T-helper 17 cell (primary cell): ENCODE measurements at regions not wholly inside any gene's neighbourhood (a gene's known extent, or its start where the extent isn't known, plus 50 kb on each side); places are given as distances from the start of the nearest gene placed in this dataset.

Experiments
- ATAC-seq: fragments of 150-1000 bp; cut with Tn5 transposase; 2 replicates; pipeline ENCODE4 v1.10.0; 2021; ENCODE audit warnings: mild to moderate bottlenecking, moderate library complexity
- DNase-seq, 3 donors: peaks; one replicate each; pipeline versions ENCODE4 v3.0.0 to v3.0.0-alpha.2; 2020 to 2021
- H3K9me3 ChIP-seq: one replicate; pipeline ENCODE4 v1.7.0; 2013; ENCODE audit warnings: low read length, mild to moderate bottlenecking; ENCODE audit not compliant: control insufficient read depth, poor library complexity, severe bottlenecking
- H3K27ac Mint-ChIP-seq: one replicate; pipeline ENCODE4 v1.8.0; 2022; ENCODE audit warnings: mild to moderate bottlenecking, moderate library complexity, mixed read lengths
- H3K27me3 Mint-ChIP-seq: one replicate; pipeline ENCODE4 v1.8.0; 2022; ENCODE audit warnings: mixed read lengths
- H3K36me3 Mint-ChIP-seq: one replicate; pipeline ENCODE4 v1.8.0; 2022; ENCODE audit warnings: low read depth, mixed read lengths
- H3K4me1 Mint-ChIP-seq: one replicate; pipeline ENCODE4 v1.8.0; 2022; ENCODE audit warnings: mild to moderate bottlenecking, mixed read lengths
- H3K4me3 Mint-ChIP-seq: one replicate; pipeline ENCODE4 v1.8.0; 2022; ENCODE audit warnings: mild to moderate bottlenecking, moderate library complexity, mixed read lengths

GRCh38 chr12:126869644-126870043 is 1397.3 kb upstream of the TMEM132C start:
- Mint-ChIP-seq H3K27me3 (no peaks in the 10 kb centered on the region), H3K36me3 (no peaks in the 10 kb centered on the region), H3K4me3 (no peak overlapping the region), H3K4me1 (peaks cover 4% of the 10 kb centered on the region), H3K27ac (no peak overlapping the region)
- DNase-seq (no peak), ATAC-seq (no peak)
- H3K9me3 ChIP-seq = no peaks in the 10 kb centered on the region

GRCh38 chr12:126873701-126874100 is 1393.3 kb upstream of the TMEM132C start:
- no peak for ATAC-seq
- no peaks in the 10 kb centered on the region for H3K9me3 ChIP-seq
- H3K4me1 Mint-ChIP-seq = peaks cover 4% of the 10 kb centered on the region
- no peak for DNase-seq
- H3K27me3 Mint-ChIP-seq = no peaks in the 10 kb centered on the region
- H3K36me3 Mint-ChIP-seq = no peaks in the 10 kb centered on the region
- peak overlapping the region; percentile 28 for H3K4me3 Mint-ChIP-seq
- peak overlapping the region; percentile 56 for H3K27ac Mint-ChIP-seq

DNA sequence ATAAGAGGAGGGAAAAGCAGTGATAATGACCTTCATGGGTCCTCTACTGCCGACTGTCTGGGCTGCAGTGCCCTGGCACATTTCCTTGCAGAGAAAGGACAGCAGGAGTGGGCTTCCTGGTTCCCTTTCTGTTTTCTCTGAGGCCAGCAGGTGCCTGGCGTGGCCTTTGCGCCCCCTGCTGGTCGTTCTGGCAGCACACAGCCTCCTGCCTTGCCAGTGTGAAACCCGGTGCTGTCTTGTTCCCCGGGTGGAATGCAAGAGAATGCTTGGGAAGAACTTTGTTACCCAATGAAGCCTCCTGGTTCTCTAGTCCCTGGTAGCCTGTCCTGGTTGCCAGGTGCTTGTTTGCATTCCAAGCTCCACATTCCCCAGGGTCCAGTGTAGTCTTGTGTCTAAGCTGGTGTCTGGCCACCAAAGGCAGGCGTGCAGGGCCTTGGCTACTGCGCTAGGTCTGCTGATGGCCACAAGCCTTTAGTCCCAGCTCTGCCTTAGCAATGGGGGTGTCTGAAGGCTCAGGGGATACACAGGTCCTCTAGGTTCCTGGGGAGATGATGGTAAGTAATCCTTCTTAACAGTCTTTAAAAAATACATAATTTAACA is 1392.4 kb upstream of the TMEM132C start:
- Mint-ChIP-seq H3K4me1 (peaks cover 4% of the 10 kb centered on the region), H3K36me3 (no peaks in the 10 kb centered on the region), H3K27ac (no peak overlapping the region), H3K4me3 (no peak overlapping the region), H3K27me3 (no peaks in the 10 kb centered on the region)
- DNase-seq (peak; percentile 44 to 62 (median 54)), ATAC-seq (peak; percentile 70)
- H3K9me3 ChIP-seq = no peaks in the 10 kb centered on the region

GRCh38 chr12:126879842-126880241 is 1387.1 kb upstream of the TMEM132C start:
- no peak overlapping the region for H3K27ac Mint-ChIP-seq
- peaks cover 8% of the 10 kb centered on the region for H3K27me3 Mint-ChIP-seq
- no peaks in the 10 kb centered on the region for H3K36me3 Mint-ChIP-seq
- H3K4me3 Mint-ChIP-seq = no peak overlapping the region
- H3K9me3 ChIP-seq = no peaks in the 10 kb centered on the region
- ATAC-seq = no peak
- no peaks in the 10 kb centered on the region for H3K4me1 Mint-ChIP-seq
- no peak for DNase-seq

DNA sequence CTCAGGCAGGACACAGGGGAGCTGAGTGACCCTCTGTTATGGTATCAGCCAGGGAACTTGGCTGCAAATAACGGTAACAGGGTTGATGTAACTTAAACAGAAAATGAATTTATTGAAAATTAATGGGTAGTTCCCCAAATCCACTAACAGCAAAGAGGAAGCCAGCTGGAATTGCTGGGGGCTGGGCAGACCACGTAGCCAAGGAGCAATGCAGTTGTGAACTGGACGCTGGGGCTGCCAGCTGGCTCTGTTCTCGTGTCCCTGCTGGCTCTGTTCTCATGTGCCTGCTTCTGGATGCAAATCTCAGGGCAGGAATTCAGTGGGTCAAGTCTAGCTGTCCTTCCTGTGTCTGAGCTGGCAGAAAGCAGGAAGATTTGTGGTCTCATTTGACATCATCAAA is 1383.3 kb upstream of the TMEM132C start:
- no peaks in the 10 kb centered on the region for H3K9me3 ChIP-seq
- DNase-seq (no peak), ATAC-seq (no peak)
- Mint-ChIP-seq H3K36me3 (no peaks in the 10 kb centered on the region), H3K27me3 (peaks cover 10% of the 10 kb centered on the region), H3K27ac (no peak overlapping the region), H3K4me3 (no peak overlapping the region), H3K4me1 (no peaks in the 10 kb centered on the region)

DNA sequence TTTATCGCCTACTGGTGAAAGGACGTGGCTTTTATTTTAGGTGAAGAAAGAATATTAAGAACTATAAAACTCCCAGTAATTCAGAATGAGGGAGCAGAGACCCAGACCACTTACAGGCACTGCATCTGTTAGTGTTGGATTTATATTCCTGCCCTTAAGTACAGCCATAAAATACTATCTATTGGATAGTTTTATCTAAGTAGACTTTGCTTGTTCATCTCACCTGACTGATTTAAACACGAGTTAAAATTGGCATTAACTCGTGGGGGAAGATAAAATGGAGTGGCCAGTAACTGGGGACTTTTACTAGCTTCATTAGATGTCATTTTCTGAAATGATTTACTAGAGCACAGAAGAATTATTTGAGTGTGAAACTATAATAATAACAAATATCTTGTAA is 1377.5 kb upstream of the TMEM132C start:
- no peak overlapping the region for H3K4me3 Mint-ChIP-seq
- DNase-seq (no peak), ATAC-seq (no peak)
- no peaks in the 10 kb centered on the region for H3K9me3 ChIP-seq
- H3K27me3 Mint-ChIP-seq = peaks cover 5% of the 10 kb centered on the region
- H3K27ac Mint-ChIP-seq = no peak overlapping the region
- no peaks in the 10 kb centered on the region for H3K4me1 Mint-ChIP-seq
- no peaks in the 10 kb centered on the region for H3K36me3 Mint-ChIP-seq

DNA sequence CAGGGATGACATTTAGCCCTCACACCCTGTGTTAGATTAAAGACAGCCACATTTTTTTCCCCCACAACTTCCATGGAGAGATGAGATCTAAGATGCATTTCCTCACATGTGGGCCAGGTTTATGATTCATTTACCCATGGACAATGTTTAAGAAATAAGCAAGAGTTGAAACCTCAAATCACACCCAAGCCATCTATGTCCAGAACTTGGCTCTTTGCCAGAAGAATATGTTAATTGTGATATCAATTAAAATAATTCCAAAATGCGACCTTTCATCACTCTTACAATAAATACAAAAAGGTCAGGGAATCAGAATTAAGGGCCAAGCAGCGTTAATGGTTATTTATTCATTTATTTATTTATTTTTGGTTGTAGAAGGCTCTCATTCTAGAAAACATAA is 1376.9 kb upstream of the TMEM132C start:
- Mint-ChIP-seq H3K4me1 (no peaks in the 10 kb centered on the region), H3K27me3 (no peaks in the 10 kb centered on the region), H3K36me3 (no peaks in the 10 kb centered on the region), H3K27ac (no peak overlapping the region), H3K4me3 (no peak overlapping the region)
- no peak for DNase-seq
- ATAC-seq = no peak
- no peaks in the 10 kb centered on the region for H3K9me3 ChIP-seq

DNA sequence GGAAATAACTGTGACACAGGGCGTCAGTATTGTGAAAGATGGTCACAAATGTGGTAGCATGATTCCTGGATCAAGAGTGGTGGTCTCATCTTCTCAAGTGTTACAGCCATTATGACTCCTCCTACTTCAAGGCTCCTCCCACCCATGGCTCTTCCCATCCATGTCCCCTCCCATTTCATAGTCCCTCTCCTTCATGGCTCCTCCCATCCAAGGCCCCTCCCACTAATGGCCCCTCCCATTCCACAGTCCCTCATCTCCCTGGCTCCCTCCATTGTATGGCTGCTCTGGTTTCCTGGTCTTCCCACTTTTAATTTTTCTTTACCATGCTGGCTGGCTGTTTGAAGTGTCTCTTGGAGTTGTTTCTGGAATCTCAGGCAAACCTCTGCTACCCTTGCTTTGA is 1375.2 kb upstream of the TMEM132C start:
- no peak for ATAC-seq
- no peak overlapping the region for H3K27ac Mint-ChIP-seq

GRCh38 chr12:126895951-126896913 is 1370.7 kb upstream of the TMEM132C start:
- H3K27me3 Mint-ChIP-seq = peaks cover 21% of the 10 kb centered on the region
- no peaks in the 10 kb centered on the region for H3K9me3 ChIP-seq
- no peak for ATAC-seq
- peaks cover 5% of the 10 kb centered on the region for H3K4me1 Mint-ChIP-seq
- no peaks in the 10 kb centered on the region for H3K36me3 Mint-ChIP-seq
- no peak overlapping the region for H3K4me3 Mint-ChIP-seq
- H3K27ac Mint-ChIP-seq = no peak overlapping the region
- no peak for DNase-seq

More for the DNA sequence above, 1375.2 kb upstream of the TMEM132C start:
- peaks cover 6% of the 10 kb centered on the region for H3K27me3 Mint-ChIP-seq
- no peaks in the 10 kb centered on the region for H3K36me3 Mint-ChIP-seq
- no peaks in the 10 kb centered on the region for H3K4me1 Mint-ChIP-seq
- no peak overlapping the region for H3K4me3 Mint-ChIP-seq
- H3K9me3 ChIP-seq = no peaks in the 10 kb centered on the region
- DNase-seq = no peak

DNA sequence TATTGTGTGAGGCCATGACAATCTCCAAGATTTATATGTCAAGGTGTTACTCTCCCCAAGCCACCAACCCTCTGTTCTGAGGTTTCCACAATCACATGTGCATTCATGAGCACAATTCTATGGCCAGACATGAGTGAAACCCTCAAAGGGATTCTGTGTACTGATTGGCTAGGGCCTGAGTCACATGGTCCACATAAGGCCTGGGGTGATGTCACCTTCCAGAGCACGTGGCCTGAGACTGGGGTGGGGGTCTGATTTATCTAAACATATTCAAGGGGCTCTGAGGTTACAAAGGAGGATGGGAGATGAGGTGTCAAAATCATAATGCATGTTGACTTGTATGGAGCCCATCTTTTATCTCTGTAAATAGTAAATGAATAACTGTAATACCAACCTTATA is 1369.9 kb upstream of the TMEM132C start:
- H3K27ac Mint-ChIP-seq = no peak overlapping the region
- H3K9me3 ChIP-seq = no peaks in the 10 kb centered on the region
- peaks cover 5% of the 10 kb centered on the region for H3K4me1 Mint-ChIP-seq
- DNase-seq = no peak
- no peak for ATAC-seq
- H3K27me3 Mint-ChIP-seq = peaks cover 21% of the 10 kb centered on the region
- H3K36me3 Mint-ChIP-seq = no peaks in the 10 kb centered on the region
- H3K4me3 Mint-ChIP-seq = no peak overlapping the region

GRCh38 chr12:126897778-126898177 is 1369.2 kb upstream of the TMEM132C start:
- H3K27me3 Mint-ChIP-seq = peaks cover 21% of the 10 kb centered on the region
- no peak overlapping the region for H3K27ac Mint-ChIP-seq
- no peaks in the 10 kb centered on the region for H3K36me3 Mint-ChIP-seq
- peaks cover 5% of the 10 kb centered on the region for H3K4me1 Mint-ChIP-seq
- ATAC-seq (no peak), DNase-seq (no peak)
- no peaks in the 10 kb centered on the region for H3K9me3 ChIP-seq
- no peak overlapping the region for H3K4me3 Mint-ChIP-seq

DNA sequence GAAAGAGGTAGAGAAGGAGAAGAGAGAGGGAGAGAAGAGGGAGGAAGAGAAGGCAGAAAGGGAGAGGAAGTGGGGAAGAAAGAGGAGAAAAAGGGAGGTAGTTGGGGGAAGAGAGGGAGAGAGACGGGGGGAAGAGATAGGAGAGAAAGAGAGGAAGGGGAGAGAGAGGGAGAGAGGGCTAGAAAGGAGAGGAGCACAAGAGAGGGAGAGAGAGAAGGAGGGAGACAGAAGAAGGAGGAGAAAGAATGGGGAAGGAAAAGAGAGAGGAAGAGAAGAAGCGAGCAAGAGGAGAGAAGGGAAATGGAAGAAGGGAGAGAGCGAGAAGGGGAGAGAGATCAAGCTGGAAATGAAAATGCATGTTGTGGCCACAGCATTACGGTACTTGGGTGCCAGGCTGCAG is 1368.4 kb upstream of the TMEM132C start:
- H3K9me3 ChIP-seq = no peaks in the 10 kb centered on the region
- no peaks in the 10 kb centered on the region for H3K36me3 Mint-ChIP-seq
- no peak overlapping the region for H3K4me3 Mint-ChIP-seq
- peaks cover 5% of the 10 kb centered on the region for H3K4me1 Mint-ChIP-seq
- no peak for DNase-seq
- no peak for ATAC-seq
- H3K27ac Mint-ChIP-seq = no peak overlapping the region
- peaks cover 21% of the 10 kb centered on the region for H3K27me3 Mint-ChIP-seq

DNA sequence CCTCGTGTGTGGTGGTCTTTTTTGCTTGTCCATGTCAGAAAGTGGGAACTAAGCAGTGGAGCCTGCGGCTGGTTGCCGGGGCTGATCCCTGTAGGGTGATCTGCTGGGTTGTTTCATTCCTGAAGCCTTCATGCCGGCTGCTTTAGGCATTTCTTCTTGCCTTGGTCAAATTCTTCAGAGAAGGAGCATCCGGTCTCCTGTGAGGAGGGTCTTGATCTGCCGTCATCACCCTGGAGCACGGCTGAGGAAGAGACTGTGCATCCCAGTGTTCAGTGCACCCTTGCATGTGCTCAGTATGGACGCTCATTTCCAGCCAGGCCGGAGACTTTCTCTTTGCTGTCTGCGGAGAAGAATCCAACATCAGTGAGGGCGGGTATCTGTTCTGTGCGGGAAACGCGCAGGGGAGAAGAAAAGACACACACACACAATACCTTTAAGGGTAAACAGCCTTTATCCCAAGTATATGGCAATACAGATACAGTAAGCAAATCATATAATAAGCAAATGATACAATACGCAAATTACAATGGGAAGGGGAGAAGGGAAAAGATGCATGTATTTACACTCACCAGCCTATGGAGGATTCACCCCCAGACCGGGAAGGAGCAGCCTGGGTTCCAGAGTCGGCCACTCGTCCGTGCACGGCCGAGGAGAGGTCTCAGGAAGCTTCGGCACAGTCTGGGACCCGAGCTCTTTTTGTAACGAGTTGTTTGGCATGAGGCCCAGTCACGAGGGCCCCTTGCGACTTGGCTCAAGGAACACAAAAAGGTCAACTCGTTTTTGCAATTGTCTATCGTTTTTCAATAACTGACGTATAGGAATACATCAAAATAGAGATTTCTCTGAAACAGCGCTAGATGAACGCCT is 1366.8 kb upstream of the TMEM132C start:
- Mint-ChIP-seq H3K27me3 (peaks cover 32% of the 10 kb centered on the region), H3K27ac (no peak overlapping the region), H3K4me1 (peaks cover 5% of the 10 kb centered on the region), H3K4me3 (no peak overlapping the region), H3K36me3 (no peaks in the 10 kb centered on the region)
- ATAC-seq = no peak
- DNase-seq = no peak
- no peaks in the 10 kb centered on the region for H3K9me3 ChIP-seq
